HepG2 (cell line): ENCODE measurements at regions not wholly inside any gene's neighbourhood (a gene's known extent, or its start where the extent isn't known, plus 50 kb on each side); places are given as distances from the start of the nearest gene placed in this dataset.

Experiments used
- ARID5B ChIP-seq: IDR thresholded peaks from 2 replicates; pipeline ENCODE4 v1.4.0; 2020; ENCODE audit warnings: mild to moderate bottlenecking, missing genetic modification reagents
- CEBPB ChIP-seq: IDR thresholded peaks from 2 replicates; pipeline ENCODE4 v1.6.1; 2011; ENCODE audit warnings: low read depth, low read length, improper control_type of control experiment, borderline replicate concordance
- HNRNPH1 ChIP-seq: fragments of 200-400 bp; formaldehyde crosslinking; optimal IDR thresholded peaks from 2 replicates; pipeline ENCODE3; 2017; ENCODE audit warnings: mild to moderate bottlenecking, low read depth, low read length
- IKZF5 ChIP-seq: IDR thresholded peaks from 2 replicates; pipeline ENCODE4 v1.6.1; 2018; ENCODE audit warnings: missing genetic modification reagents, mild to moderate bottlenecking, missing compliant biosample characterization
- LBX2 ChIP-seq: sonication (generic); formaldehyde crosslinking; IDR thresholded peaks from 2 replicates; pipeline ENCODE4 v1.5.0; 2020; ENCODE audit warnings: missing genetic modification reagents, mild to moderate bottlenecking, borderline replicate concordance
- MAFF ChIP-seq: IDR thresholded peaks from 2 replicates; pipeline ENCODE4 v1.6.1; 2011; ENCODE audit warnings: low read depth, low read length, improper control_type of control experiment
- MAFK ChIP-seq, 2 experiments: IDR thresholded peaks in 1 of 2; conservative IDR thresholded peaks in 1 of 2; 2 replicates each; pipeline ENCODE4 v1.6.1; 2011; ENCODE audit warnings: improper control_type of control experiment in 2 of 2, low read length in 2 of 2
- NCOR1 ChIP-seq: fragments of 200-600 bp; sonication (generic); IDR thresholded peaks from 2 replicates; pipeline ENCODE4 v1.7.0; 2017; ENCODE audit warnings: antibody characterized with exemption, low read length, borderline replicate concordance
- REXO4 ChIP-seq: sonication (generic); formaldehyde crosslinking; IDR thresholded peaks from 2 replicates; pipeline ENCODE4 v1.8.0; 2022; ENCODE audit warnings: missing genetic modification reagents, mild to moderate bottlenecking, borderline replicate concordance
- SNAPC2 ChIP-seq: sonication (generic); formaldehyde crosslinking; IDR thresholded peaks from 2 replicates; pipeline ENCODE4 v1.8.1; 2022; ENCODE audit warnings: mild to moderate bottlenecking, missing genetic modification reagents
- TFAP4 ChIP-seq: sonication (generic); IDR thresholded peaks from 2 replicates; pipeline ENCODE4 v1.6.1; 2016; ENCODE audit warnings: low read depth, borderline replicate concordance
- ZBTB3 ChIP-seq: sonication (generic); formaldehyde crosslinking; IDR thresholded peaks from 2 replicates; pipeline ENCODE4 v1.4.0; 2020; ENCODE audit warnings: low read depth, mild to moderate bottlenecking, moderate library complexity, missing genetic modification reagents, borderline replicate concordance
- ZFX ChIP-seq: sonication (generic); formaldehyde crosslinking; IDR thresholded peaks from 2 replicates; pipeline ENCODE4 v1.4.0; 2020; ENCODE audit warnings: mild to moderate bottlenecking, low read depth, missing genetic modification reagents, moderate library complexity
- ZNF124 ChIP-seq: sonication (generic); formaldehyde crosslinking; IDR thresholded peaks from 2 replicates; pipeline ENCODE4 v1.4.0; 2020; ENCODE audit warnings: missing genetic modification reagents
- ZNF496 ChIP-seq: sonication (generic); formaldehyde crosslinking; IDR thresholded peaks from 2 replicates; pipeline ENCODE4 v1.8.1; 2023; ENCODE audit warnings: mild to moderate bottlenecking, moderate library complexity, missing genetic modification reagents; ENCODE audit not compliant: insufficient replicate concordance

- peak; percentile 20; the same call in 1 of the 2 replicates for TF ChIP-seq ARID5B (CRISPR knock-in tag)
- TF ChIP-seq LBX2 (CRISPR knock-in tag), result no peak
- TF ChIP-seq TFAP4, result 0 out of 2 replicates have a peak, but pooled peaks have one; percentile 30
- TF ChIP-seq NCOR1, result no peak
- peak; percentile 3; the same call in 1 of the 2 replicates for TF ChIP-seq CEBPB
- no peak for TF ChIP-seq ZNF496 (CRISPR knock-in tag)
- TF ChIP-seq MAFK (conservative IDR thresholded peaks at IDR 0.05 in 1 of 2, IDR thresholded peaks at IDR 0.05 in 1 of 2; ENCODE audit: low read length in 2 of 2), result peak; percentile 19 to 32; a peak in 1 of 4 replicates
- no peak for TF ChIP-seq ZNF124 (CRISPR knock-in tag)
- TF ChIP-seq ZFX (CRISPR knock-in tag), result peak; percentile 18; the same call in 1 of the 2 replicates
- 0 out of 2 replicates have a peak, but pooled peaks have one; percentile 11 for TF ChIP-seq MAFF
- TF ChIP-seq IKZF5 (CRISPR knock-in tag), result no peak
- TF ChIP-seq SNAPC2 (CRISPR knock-in tag), result no peak
- TF ChIP-seq REXO4 (CRISPR knock-in tag), result no peak
- no peak for TF ChIP-seq ZBTB3 (CRISPR knock-in tag)
- no peak for TF ChIP-seq HNRNPH1
- TF ChIP-seq, all 625 proteins: peak for 8
Observed at GRCh38 chr6:139496654-139497344, 122.4 kb upstream of the CITED2 start (continued).
